HFFc6 (cell line): ENCODE measurements at regions not wholly inside any gene's neighbourhood (a gene's known extent, or its start where the extent isn't known, plus 50 kb on each side); places are given as distances from the start of the nearest gene placed in this dataset.

Experiments used
- DNase-seq: peaks from one replicate; pipeline ENCODE4 v3.0.0-alpha.2; 2018
- H3K27ac Mint-ChIP-seq: 2 replicates; pipeline ENCODE4 v1.8.0; 2020; ENCODE audit warnings: mild to moderate bottlenecking, mixed read lengths
- H3K27me3 Mint-ChIP-seq: 2 replicates; pipeline ENCODE4 v1.8.0; 2021; ENCODE audit warnings: mild to moderate bottlenecking, moderate library complexity, mixed read lengths; ENCODE audit not compliant: insufficient read depth
- H3K36me3 Mint-ChIP-seq: 2 replicates; pipeline ENCODE4 v1.8.0; 2021; ENCODE audit warnings: low read depth, mixed read lengths
- H3K4me1 Mint-ChIP-seq: 2 replicates; pipeline ENCODE4 v1.8.0; 2020; ENCODE audit warnings: low read depth, mixed read lengths
- H3K4me3 Mint-ChIP-seq: 2 replicates; pipeline ENCODE4 v1.8.0; 2020; ENCODE audit warnings: mild to moderate bottlenecking, moderate library complexity, mixed read lengths
- H3K9me3 Mint-ChIP-seq: 2 replicates; pipeline ENCODE4 v1.8.0; 2020; ENCODE audit warnings: mild to moderate bottlenecking, mixed read lengths
- CTCF ChIP-seq: fragments of 200-600 bp; sonication (generic); IDR thresholded peaks from 2 replicates; pipeline ENCODE4 v1.5.0; 2021; ENCODE audit warnings: antibody characterized with exemption, mild to moderate bottlenecking

DNA sequence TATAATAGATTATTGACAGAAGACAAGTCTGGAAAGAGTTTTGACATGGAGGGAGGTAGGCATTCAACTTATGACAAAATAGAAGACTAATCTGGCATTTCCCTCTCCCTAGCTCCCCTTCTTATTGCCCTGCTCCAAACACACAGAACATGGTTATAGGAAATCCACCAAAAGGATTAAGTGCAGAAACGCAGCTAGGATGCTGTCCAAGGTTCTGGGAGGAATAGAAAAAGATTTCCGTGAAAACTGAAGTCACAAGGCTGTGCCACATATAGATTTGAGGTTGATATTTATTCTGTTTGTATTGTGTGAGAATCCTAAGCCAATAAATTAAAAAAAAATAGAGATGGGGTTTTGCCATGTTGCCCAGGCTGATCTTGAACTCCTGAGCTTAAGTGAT, 107.9 kb upstream of the MAP3K7 start:
- TF ChIP-seq CTCF, result no peak
- H3K27me3 Mint-ChIP-seq, result no peaks in the 10 kb centered on the region; the same call in 1 of the 2 replicates
- no peak overlapping the region for H3K27ac Mint-ChIP-seq

GRCh38 chr6:90691823-90692222, 105.0 kb upstream of the MAP3K7 start:
- H3K9me3 Mint-ChIP-seq, result peaks cover 24% of the 10 kb centered on the region
- no peaks in the 10 kb centered on the region; the same call in 1 of the 2 replicates for H3K27me3 Mint-ChIP-seq
- no peaks in the 10 kb centered on the region for H3K4me1 Mint-ChIP-seq
- TF ChIP-seq CTCF, result peak; percentile 17; the same call in 1 of the 2 replicates
- H3K36me3 Mint-ChIP-seq, result no peaks in the 10 kb centered on the region; the same call in 1 of the 2 replicates
- no peak overlapping the region for H3K4me3 Mint-ChIP-seq
- no peak for DNase-seq
- no peak overlapping the region for H3K27ac Mint-ChIP-seq

More for the DNA sequence above, 107.9 kb upstream of the MAP3K7 start:
- H3K36me3 Mint-ChIP-seq, result no peaks in the 10 kb centered on the region; the same call in 1 of the 2 replicates
- H3K4me3 Mint-ChIP-seq, result no peak overlapping the region
- peaks cover 24% of the 10 kb centered on the region for H3K9me3 Mint-ChIP-seq
- no peaks in the 10 kb centered on the region for H3K4me1 Mint-ChIP-seq
- DNase-seq, result no peak

- H3K27me3 Mint-ChIP-seq, result no peaks in the 10 kb centered on the region; the same call in 1 of the 2 replicates
- no peaks in the 10 kb centered on the region; the same call in 1 of the 2 replicates for H3K36me3 Mint-ChIP-seq
- no peak overlapping the region for H3K4me3 Mint-ChIP-seq
- no peak for DNase-seq
- TF ChIP-seq CTCF, result no peak
- H3K27ac Mint-ChIP-seq, result no peak overlapping the region
- H3K4me1 Mint-ChIP-seq, result no peaks in the 10 kb centered on the region
- H3K9me3 Mint-ChIP-seq, result peaks cover 25% of the 10 kb centered on the region
These were observed 102.3 kb upstream of the MAP3K7 start for GRCh38 chr6:90689172-90689571.

DNA sequence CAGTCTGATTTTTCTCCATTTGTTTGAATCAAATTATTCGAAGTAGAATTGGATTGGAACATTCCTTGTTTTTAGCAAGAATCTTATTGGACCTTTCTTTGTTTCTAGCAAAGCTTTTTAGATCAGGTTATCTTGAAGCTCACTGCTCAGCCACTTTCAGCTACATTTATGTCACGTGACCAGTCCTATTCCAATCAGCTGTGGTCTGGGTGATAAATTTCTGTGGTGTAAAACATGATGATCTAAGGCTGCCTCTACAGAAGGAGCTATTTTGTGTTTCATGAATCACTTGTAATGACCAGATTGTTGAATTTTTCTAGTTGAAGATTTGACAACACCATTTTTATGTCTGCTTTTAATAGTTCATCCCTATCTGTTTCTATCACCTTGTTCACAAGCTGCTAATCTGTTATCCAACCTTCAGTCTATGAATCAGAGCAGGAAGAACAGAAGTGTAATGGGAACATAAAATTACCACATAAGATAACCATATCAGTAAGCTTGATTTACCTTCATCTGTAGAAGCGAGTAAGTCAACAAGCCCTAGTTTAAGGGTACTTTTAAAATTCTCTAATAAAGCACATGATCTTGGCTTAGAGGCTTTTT, 101.0 kb upstream of the MAP3K7 start:
- H3K9me3 Mint-ChIP-seq, result peaks cover 23% of the 10 kb centered on the region
- H3K36me3 Mint-ChIP-seq, result no peaks in the 10 kb centered on the region; the same call in 1 of the 2 replicates
- no peak overlapping the region for H3K4me3 Mint-ChIP-seq
- no peaks in the 10 kb centered on the region for H3K4me1 Mint-ChIP-seq
- H3K27ac Mint-ChIP-seq, result no peak overlapping the region
- no peaks in the 10 kb centered on the region; the same call in 1 of the 2 replicates for H3K27me3 Mint-ChIP-seq
- DNase-seq, result no peak
- TF ChIP-seq CTCF, result no peak

DNA sequence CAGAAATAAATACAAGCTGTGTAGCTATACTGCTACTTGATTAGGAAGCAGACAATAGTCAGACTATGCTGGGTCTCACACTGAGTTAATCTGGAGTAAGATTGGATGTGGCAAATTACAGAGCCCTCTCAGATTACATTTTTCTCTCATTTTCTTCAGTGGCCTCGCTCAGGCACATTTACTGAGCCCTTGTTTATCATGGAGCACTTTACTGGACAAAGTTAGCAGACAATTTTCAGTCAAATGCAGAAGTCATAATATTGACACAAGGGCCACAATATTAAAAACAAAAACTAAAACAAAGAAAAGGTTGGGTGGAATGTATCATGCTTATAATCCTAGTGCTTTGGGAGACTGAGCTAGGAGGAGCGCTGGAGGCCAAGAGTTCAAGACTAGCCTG, 95.0 kb upstream of the MAP3K7 start:
- H3K9me3 Mint-ChIP-seq, result peaks cover 6% of the 10 kb centered on the region
- no peaks in the 10 kb centered on the region for H3K4me1 Mint-ChIP-seq
- H3K27me3 Mint-ChIP-seq, result no peaks in the 10 kb centered on the region
- DNase-seq, result no peak
- H3K4me3 Mint-ChIP-seq, result no peak overlapping the region
- H3K36me3 Mint-ChIP-seq, result no peaks in the 10 kb centered on the region
- H3K27ac Mint-ChIP-seq, result no peak overlapping the region
- TF ChIP-seq CTCF, result no peak
